GM19463 (cell line): ENCODE measurements at regions not wholly inside any gene's neighbourhood (a gene's known extent, or its start where the extent isn't known, plus 50 kb on each side); places are given as distances from the start of the nearest gene placed in this dataset.

ENCODE experiments used
- ATAC-seq: cut with Tn5 transposase; IDR thresholded peaks from one replicate; pipeline ENCODE4 v1.9.1; 2021; ENCODE audit warnings: mild to moderate bottlenecking, moderate library complexity; ENCODE audit not compliant: unreplicated experiment

GRCh38 chr2:220653776-220654175, 918.3 kb downstream of the EPHA4 start:
- ATAC-seq: no peak

- no peak for ATAC-seq
These were observed 917.8 kb downstream of the EPHA4 start for GRCh38 chr2:220654322-220654721.

- ATAC-seq: no peak
These were observed 911.6 kb downstream of the EPHA4 start for GRCh38 chr2:220660277-220661145.

GRCh38 chr2:220662431-220662830, 909.7 kb downstream of the EPHA4 start:
- no peak for ATAC-seq

GRCh38 chr2:220663065-220663464, 909.0 kb downstream of the EPHA4 start:
- no peak for ATAC-seq

- ATAC-seq: no peak
These were observed 907.6 kb downstream of the EPHA4 start for GRCh38 chr2:220664272-220665107.

- ATAC-seq: no peak
These were observed 907.0 kb downstream of the EPHA4 start for GRCh38 chr2:220665108-220665471.

GRCh38 chr2:220669324-220669723, 902.8 kb downstream of the EPHA4 start:
- no peak for ATAC-seq

GRCh38 chr2:220670511-220670910, 901.6 kb downstream of the EPHA4 start:
- ATAC-seq: no peak

- ATAC-seq: no peak
These were observed 898.8 kb downstream of the EPHA4 start for GRCh38 chr2:220673151-220673874.

GRCh38 chr2:220674033-220674432, 898.1 kb downstream of the EPHA4 start:
- ATAC-seq: peak; percentile 72

GRCh38 chr2:220676695-220677094, 895.4 kb downstream of the EPHA4 start:
- ATAC-seq: no peak

GRCh38 chr2:220678943-220679342, 893.2 kb downstream of the EPHA4 start:
- no peak for ATAC-seq

GRCh38 chr2:220682616-220683015, 889.5 kb downstream of the EPHA4 start:
- no peak for ATAC-seq

- no peak for ATAC-seq
These were observed 888.0 kb downstream of the EPHA4 start for GRCh38 chr2:220684099-220684498.

GRCh38 chr2:220687231-220687843, 884.8 kb downstream of the EPHA4 start:
- peak; percentile 79 for ATAC-seq

GRCh38 chr2:220695397-220696279, 876.5 kb downstream of the EPHA4 start:
- ATAC-seq: no peak

- no peak for ATAC-seq
These were observed 875.8 kb downstream of the EPHA4 start for GRCh38 chr2:220696280-220696669.

GRCh38 chr2:220697011-220697410, 875.1 kb downstream of the EPHA4 start:
- no peak for ATAC-seq

- no peak for ATAC-seq
These were observed 871.0 kb downstream of the EPHA4 start for GRCh38 chr2:220701115-220701514.
